D721Med (cell line): ENCODE measurements at regions not wholly inside any gene's neighbourhood (a gene's known extent, or its start where the extent isn't known, plus 50 kb on each side); places are given as distances from the start of the nearest gene placed in this dataset.

Experiments
- DNase-seq: peaks from one replicate; pipeline ENCODE4 v3.0.0; 2011; ENCODE audit warnings: low spot score; ENCODE audit not compliant: insufficient read length
- FAIRE-seq: peaks from 2 replicates; lab custom pipeline; 2011; peaks lifted over from hg19 to GRCh38; lab: Jason Lieb, UNC
- CTCF ChIP-seq: IDR thresholded peaks from 2 replicates; pipeline ENCODE4 v1.5.1; 2012; ENCODE audit warnings: mild to moderate bottlenecking, control low read depth; ENCODE audit not compliant: insufficient read depth; ENCODE audit errors: missing control alignments

- no peak for TF ChIP-seq CTCF
- FAIRE-seq (no peak), DNase-seq (no peak)
Measured at GRCh38 chr12:74185360-74185759, 352.3 kb upstream of the ATXN7L3B start.

- DNase-seq: no peak
- TF ChIP-seq CTCF: no peak
- FAIRE-seq: no peak
Measured at GRCh38 chr12:74193191-74193590, 344.4 kb upstream of the ATXN7L3B start.

- no peak for TF ChIP-seq CTCF
- no peak for FAIRE-seq
- DNase-seq: no peak
Measured at GRCh38 chr12:74204236-74204635, 333.4 kb upstream of the ATXN7L3B start.

GRCh38 chr12:74227846-74228545 is 309.6 kb upstream of the ATXN7L3B start:
- FAIRE-seq: no peak
- no peak for DNase-seq

GRCh38 chr12:74229671-74230070 is 308.0 kb upstream of the ATXN7L3B start:
- no peak for DNase-seq
- FAIRE-seq: no peak
- no peak for TF ChIP-seq CTCF

More at GRCh38 chr12:74227846-74228545, 309.6 kb upstream of the ATXN7L3B start:
- TF ChIP-seq CTCF: no peak

GRCh38 chr12:74235342-74235741 is 302.3 kb upstream of the ATXN7L3B start:
- FAIRE-seq: no peak
- no peak for DNase-seq
- TF ChIP-seq CTCF: no peak

GRCh38 chr12:74241341-74241740 is 296.3 kb upstream of the ATXN7L3B start:
- TF ChIP-seq CTCF: no peak
- no peak for DNase-seq
- FAIRE-seq: no peak
